ENCODE measurements at regions not wholly inside any gene's neighbourhood (a gene's known extent, or its start where the extent isn't known, plus 50 kb on each side); places are given as distances from the start of the nearest gene placed in this dataset.

GRCh38 chr1:55781003-55781402 is 565.8 kb upstream of the USP24 start:
- no peak for TF ChIP-seq CTCF (conservative IDR thresholded peaks at IDR 0.05)
- Mint-ChIP-seq H3K27me3 (no peaks in the 10 kb centered on the region), H3K9me3 (peaks cover 11% of the 10 kb centered on the region), H3K4me3 (no peak overlapping the region), H3K36me3 (peaks cover 3% of the 10 kb centered on the region), H3K4me1 (ENCODE audit: unreplicated experiment) (peaks cover 13% of the 10 kb centered on the region), H3K27ac (no peak overlapping the region)
- no peak for DNase-seq (ENCODE audit: extremely low spot score, unreplicated experiment)

GRCh38 chr1:55777545-55777944 is 562.4 kb upstream of the USP24 start:
- Mint-ChIP-seq H3K4me3 (no peak overlapping the region), H3K27me3 (no peaks in the 10 kb centered on the region), H3K9me3 (peaks cover 6% of the 10 kb centered on the region), H3K27ac (no peak overlapping the region), H3K36me3 (peaks cover 3% of the 10 kb centered on the region), H3K4me1 (ENCODE audit: unreplicated experiment) (peaks cover 10% of the 10 kb centered on the region)
- no peak for DNase-seq (ENCODE audit: extremely low spot score, unreplicated experiment)
- no peak for TF ChIP-seq CTCF (conservative IDR thresholded peaks at IDR 0.05)

GRCh38 chr1:55775007-55775406 is 559.8 kb upstream of the USP24 start:
- no peak overlapping the region for H3K4me3 Mint-ChIP-seq
- DNase-seq (ENCODE audit: extremely low spot score, unreplicated experiment), result no peak
- no peak for TF ChIP-seq CTCF (conservative IDR thresholded peaks at IDR 0.05)
- H3K9me3 Mint-ChIP-seq, result peaks cover 6% of the 10 kb centered on the region
- peaks cover 3% of the 10 kb centered on the region for H3K36me3 Mint-ChIP-seq
- H3K27ac Mint-ChIP-seq, result no peak overlapping the region
- H3K4me1 Mint-ChIP-seq (ENCODE audit: unreplicated experiment), result peaks cover 10% of the 10 kb centered on the region
- H3K27me3 Mint-ChIP-seq, result no peaks in the 10 kb centered on the region

GRCh38 chr1:55774446-55774845 is 559.3 kb upstream of the USP24 start:
- Mint-ChIP-seq H3K27me3 (no peaks in the 10 kb centered on the region), H3K9me3 (peaks cover 6% of the 10 kb centered on the region), H3K4me3 (no peak overlapping the region)

GRCh38 chr1:55773211-55773940 is 558.2 kb upstream of the USP24 start:
- Mint-ChIP-seq H3K27ac (no peak overlapping the region), H3K27me3 (no peaks in the 10 kb centered on the region), H3K4me1 (ENCODE audit: unreplicated experiment) (peaks cover 10% of the 10 kb centered on the region), H3K36me3 (peaks cover 3% of the 10 kb centered on the region), H3K4me3 (no peak overlapping the region), H3K9me3 (peaks cover 6% of the 10 kb centered on the region)
- DNase-seq (ENCODE audit: extremely low spot score, unreplicated experiment), result no peak
- no peak for TF ChIP-seq CTCF (conservative IDR thresholded peaks at IDR 0.05)

More at GRCh38 chr1:55774446-55774845, 559.3 kb upstream of the USP24 start:
- no peak for DNase-seq (ENCODE audit: extremely low spot score, unreplicated experiment)
- H3K36me3 Mint-ChIP-seq, result peaks cover 3% of the 10 kb centered on the region
- peaks cover 10% of the 10 kb centered on the region for H3K4me1 Mint-ChIP-seq (ENCODE audit: unreplicated experiment)
- TF ChIP-seq CTCF (conservative IDR thresholded peaks at IDR 0.05), result no peak
- H3K27ac Mint-ChIP-seq, result no peak overlapping the region
